ENCODE measurements at regions not wholly inside any gene's neighbourhood (a gene's known extent, or its start where the extent isn't known, plus 50 kb on each side); places are given as distances from the start of the nearest gene placed in this dataset.

- TF ChIP-seq RAD21 (IDR thresholded peaks at IDR 0.05; ENCODE audit: low read length) (no peak), POLR2AphosphoS5 (IDR thresholded peaks at IDR 0.05; ENCODE audit: low read depth, low read length) (no peak), MXI1 (IDR thresholded peaks at IDR 0.05; ENCODE audit: low read depth, low read length) (no peak), SIN3A (IDR thresholded peaks at IDR 0.05; ENCODE audit: borderline replicate concordance, low read depth, low read length) (no peak), CTCF (IDR thresholded peaks at IDR 0.05) (no peak)
Measured at GRCh38 chr22:44570476-44571445, 72.7 kb upstream of the RTL6 start.
